Right atrium auricular region (tissue), 2 donors: ENCODE measurements at regions not wholly inside any gene's neighbourhood (a gene's known extent, or its start where the extent isn't known, plus 50 kb on each side); places are given as distances from the start of the nearest gene placed in this dataset.

ENCODE experiments used
- DNase-seq: peaks from one replicate; pipeline ENCODE4 v3.0.0-alpha.2; 2019; ENCODE audit warnings: low spot score
- H3K27ac ChIP-seq, 2 donors: fragments of 200-600 bp; sonication (generic); 1 replicate in 1 of 2; 2 replicates in 1 of 2; pipeline ENCODE4 v1.5.1; 2016 to 2019
- H3K27me3 ChIP-seq, 2 donors: fragments of 200-600 bp; sonication (generic); one replicate each; pipeline versions ENCODE4 v1.5.1 to v1.6.0; 2017 to 2019
- H3K36me3 ChIP-seq: fragments of 200-600 bp; sonication (generic); one replicate; pipeline ENCODE4 v1.5.1; 2016
- H3K4me1 ChIP-seq, 2 donors: fragments of 200-600 bp; sonication (generic); one replicate each; pipeline versions ENCODE4 v1.5.1 to v1.6.0; 2017 to 2019
- H3K4me3 ChIP-seq, 2 donors: fragments of 200-600 bp; sonication (generic); 1 replicate in 1 of 2; 2 replicates in 1 of 2; pipeline ENCODE4 v1.5.1; 2017 to 2019; ENCODE audit warnings: mild to moderate bottlenecking in 1 of 2, moderate library complexity in 1 of 2
- H3K9me3 ChIP-seq, 2 donors: fragments of 200-600 bp; sonication (generic); one replicate each; pipeline ENCODE4 v1.5.1; 2019
- CTCF ChIP-seq, 2 donors: fragments of 200-600 bp; sonication (generic); IDR thresholded peaks; one replicate each; pipeline ENCODE4 v1.5.1; 2019; ENCODE audit warnings: antibody characterized with exemption in 2 of 2

- no peaks in the 10 kb centered on the region for H3K36me3 ChIP-seq
- H3K4me1 ChIP-seq: no peaks in the 10 kb centered on the region
- no peak for DNase-seq
- no peaks in the 10 kb centered on the region for H3K9me3 ChIP-seq
- no peak overlapping the region for H3K4me3 ChIP-seq
- no peak overlapping the region for H3K27ac ChIP-seq
- TF ChIP-seq CTCF (IDR thresholded peaks at IDR 0.05): no peak
- no peaks in the 10 kb centered on the region for H3K27me3 ChIP-seq
Measured at GRCh38 chr18:29140590-29140989, 963.7 kb upstream of the CDH2 start.

GRCh38 chr18:29137773-29138495 lies 961.0 kb upstream of the CDH2 start:
- Histone ChIP-seq H3K27me3 (no peaks in the 10 kb centered on the region), H3K4me3 (no peak overlapping the region), H3K9me3 (no peaks in the 10 kb centered on the region), H3K4me1 (no peaks in the 10 kb centered on the region), H3K27ac (no peak overlapping the region), H3K36me3 (no peaks in the 10 kb centered on the region)
- no peak for TF ChIP-seq CTCF (IDR thresholded peaks at IDR 0.05)
- no peak for DNase-seq

GRCh38 chr18:29123706-29124530 lies 947.0 kb upstream of the CDH2 start:
- no peak for TF ChIP-seq CTCF (IDR thresholded peaks at IDR 0.05)
- Histone ChIP-seq H3K9me3 (no peaks in the 10 kb centered on the region), H3K27me3 (no peaks in the 10 kb centered on the region), H3K4me1 (no peaks in the 10 kb centered on the region), H3K36me3 (no peaks in the 10 kb centered on the region), H3K27ac (no peak overlapping the region), H3K4me3 (no peak overlapping the region)
- DNase-seq: no peak

- no peak for DNase-seq
- Histone ChIP-seq H3K27ac (no peak overlapping the region), H3K27me3 (no peaks in the 10 kb centered on the region), H3K9me3 (no peaks in the 10 kb centered on the region), H3K36me3 (no peaks in the 10 kb centered on the region), H3K4me3 (no peak overlapping the region), H3K4me1 (no peaks in the 10 kb centered on the region)
- TF ChIP-seq CTCF (IDR thresholded peaks at IDR 0.05): no peak
Measured at GRCh38 chr18:29104671-29105070, 927.7 kb upstream of the CDH2 start.

- Histone ChIP-seq H3K4me3 (no peak overlapping the region), H3K9me3 (no peaks in the 10 kb centered on the region), H3K36me3 (no peaks in the 10 kb centered on the region), H3K27ac (no peak overlapping the region), H3K4me1 (no peaks in the 10 kb centered on the region), H3K27me3 (no peaks in the 10 kb centered on the region)
- DNase-seq: no peak
- no peak for TF ChIP-seq CTCF (IDR thresholded peaks at IDR 0.05)
Measured at GRCh38 chr18:29104227-29104626, 927.3 kb upstream of the CDH2 start.
